ENCODE measurements at regions not wholly inside any gene's neighbourhood (a gene's known extent, or its start where the extent isn't known, plus 50 kb on each side); places are given as distances from the start of the nearest gene placed in this dataset.
"Not testable (repeated sequence)": the region's sequence is repeated elsewhere in the genome, so short reads cannot be mapped to it uniquely, and the experiment has no call there.

- DNase-seq (ENCODE audit: low read depth in 2 of 2), result no peak
These were observed 163.2 kb upstream of the JARID2 start for GRCh38 chr6:15082708-15083107.

GRCh38 chr6:15086348-15087158 lies 159.3 kb upstream of the JARID2 start:
- no peak for DNase-seq (ENCODE audit: low read depth in 2 of 2)

DNA sequence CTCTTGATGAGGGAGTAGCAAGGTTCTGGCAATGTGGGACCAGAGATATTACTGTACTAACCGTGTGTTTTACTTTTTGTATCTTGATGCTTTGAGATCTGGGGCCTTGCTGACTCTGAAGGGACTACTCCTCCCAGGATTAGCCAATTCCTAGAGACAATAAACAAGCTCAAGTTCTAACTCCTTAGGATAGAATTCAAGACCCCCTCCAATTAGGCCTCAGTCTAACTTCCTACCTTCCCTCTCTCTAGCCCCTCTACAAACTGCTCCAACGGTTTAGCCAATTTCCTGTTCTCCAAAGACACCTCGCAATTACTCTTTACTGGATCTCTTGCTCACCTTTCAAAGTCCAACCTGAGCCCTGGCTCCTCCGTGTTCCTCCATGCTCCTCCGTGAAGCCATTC lies 158.7 kb upstream of the JARID2 start:
- DNase-seq (ENCODE audit: low read depth in 2 of 2), result no peak

GRCh38 chr6:15088904-15089568 lies 156.8 kb upstream of the JARID2 start:
- no peak for DNase-seq (ENCODE audit: low read depth in 2 of 2)

DNA sequence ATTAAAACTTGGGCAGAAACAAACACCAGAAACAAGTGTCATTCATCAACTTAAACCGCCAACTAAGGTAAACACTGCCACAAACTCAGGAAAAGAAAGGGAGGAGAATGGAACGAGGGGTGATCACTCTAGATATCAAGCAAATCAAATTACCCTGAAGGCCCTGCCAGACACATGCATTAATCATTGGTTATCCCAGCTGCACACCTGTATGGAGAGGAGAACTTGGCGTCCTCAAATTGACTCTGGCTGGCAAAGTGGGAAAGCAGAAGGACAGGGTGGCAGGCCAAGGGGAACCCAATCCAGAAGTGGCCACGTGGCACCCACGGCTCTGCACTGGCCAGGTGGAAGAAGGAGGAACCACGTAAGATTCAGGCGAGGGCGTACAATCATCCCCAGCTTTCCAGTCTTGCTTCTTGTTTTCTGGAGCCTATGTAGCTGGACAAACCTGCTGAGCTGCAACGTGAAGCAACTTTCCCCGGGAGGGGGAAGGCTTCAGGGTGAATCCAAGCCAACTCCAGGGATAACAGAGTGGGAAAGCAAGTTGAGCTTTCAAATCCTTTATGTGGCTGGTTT lies 156.2 kb upstream of the JARID2 start:
- DNase-seq (ENCODE audit: low read depth in 2 of 2), result no peak

- DNase-seq (ENCODE audit: low read depth in 2 of 2), result no peak
These were observed 155.7 kb upstream of the JARID2 start for GRCh38 chr6:15090145-15090579.

DNA sequence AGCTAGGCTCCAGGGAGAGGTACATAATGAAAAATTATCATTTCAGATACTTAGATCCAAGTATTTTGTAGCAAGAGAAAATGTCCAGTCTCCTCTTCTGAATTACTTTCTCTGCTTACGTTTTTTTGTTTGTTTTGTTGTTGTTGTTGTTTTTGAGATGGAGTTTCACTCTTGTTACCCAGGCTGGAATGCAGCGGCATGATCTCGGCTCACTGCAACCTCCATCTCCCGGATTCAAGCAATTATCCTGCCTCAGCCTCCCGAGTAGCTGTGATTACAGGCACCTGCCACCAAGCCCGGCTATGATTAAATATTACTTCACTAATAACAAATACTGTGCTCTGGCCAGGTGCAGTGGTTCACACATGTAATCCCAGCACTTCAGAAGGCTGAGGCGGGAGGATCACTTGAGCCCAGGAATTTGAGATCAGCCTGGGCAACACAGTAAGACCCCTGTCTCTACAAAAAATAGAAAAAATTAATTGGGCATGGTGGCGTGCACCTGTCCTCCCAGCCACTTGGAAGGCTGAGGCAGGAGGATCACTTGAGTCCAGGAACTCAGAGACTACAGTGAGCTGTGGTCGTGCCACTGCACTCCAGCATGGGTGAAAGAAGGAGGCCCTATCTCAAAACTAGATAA lies 155.0 kb upstream of the JARID2 start:
- no peak for DNase-seq (ENCODE audit: low read depth in 2 of 2)

- no peak for DNase-seq (ENCODE audit: low read depth in 2 of 2)
These were observed 148.7 kb upstream of the JARID2 start for GRCh38 chr6:15096894-15097837.

- no peak for DNase-seq (ENCODE audit: low read depth in 2 of 2)
These were observed 144.7 kb upstream of the JARID2 start for GRCh38 chr6:15101130-15101529.

- no peak for DNase-seq (ENCODE audit: low read depth in 2 of 2)
These were observed 143.6 kb upstream of the JARID2 start for GRCh38 chr6:15102241-15102640.

DNA sequence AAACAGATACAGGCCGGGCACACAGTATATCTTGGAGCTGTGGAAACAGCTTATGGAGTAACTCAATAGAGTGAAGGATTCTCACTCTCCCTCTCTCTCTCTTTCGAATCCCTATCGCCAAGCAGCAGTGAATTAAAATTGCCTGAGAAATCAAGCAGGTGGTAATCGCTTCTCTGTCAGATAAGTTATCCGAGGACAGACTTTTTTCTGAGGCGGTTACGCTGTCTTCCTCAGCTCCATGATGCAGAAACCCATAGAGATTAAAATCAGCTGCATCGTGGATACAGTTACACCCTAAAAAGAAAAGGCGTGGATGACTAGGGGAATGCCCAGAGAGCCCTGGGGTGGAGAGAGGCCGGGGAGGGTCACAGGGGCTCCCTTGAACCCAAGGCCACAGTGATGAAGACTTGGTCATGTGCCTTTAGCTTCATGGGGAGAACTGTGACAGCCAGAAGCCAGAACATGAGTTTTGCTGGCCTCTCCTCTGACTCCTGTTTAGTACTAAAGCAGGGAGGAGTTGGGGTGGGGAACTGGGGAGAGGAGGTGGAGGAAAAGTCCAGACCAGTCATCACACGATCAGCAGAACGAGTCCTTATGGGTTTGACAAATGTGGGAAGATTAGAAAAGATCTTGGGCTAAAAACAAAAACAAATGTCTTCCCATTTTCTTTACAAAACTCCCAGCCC lies 138.8 kb upstream of the JARID2 start:
- no peak for DNase-seq (ENCODE audit: low read depth in 2 of 2)

GRCh38 chr6:15107644-15108382 lies 138.1 kb upstream of the JARID2 start:
- no peak for DNase-seq (ENCODE audit: low read depth in 2 of 2)

DNA sequence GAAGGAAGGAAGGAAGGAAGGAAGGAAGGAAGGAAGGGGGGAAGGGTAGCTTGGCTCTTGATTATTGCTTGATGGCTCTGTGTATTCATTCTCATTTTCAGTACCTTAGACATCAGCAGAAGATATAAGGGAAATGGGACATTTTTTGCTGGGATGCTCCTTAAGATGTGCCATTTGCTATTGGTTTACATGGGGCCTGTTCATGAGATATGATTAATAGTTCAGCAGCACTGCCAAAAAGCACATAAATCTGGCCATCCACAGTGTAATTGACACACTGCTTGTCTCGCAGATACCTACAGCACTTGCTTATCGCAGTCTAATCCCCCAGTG lies 137.5 kb upstream of the JARID2 start:
- no peak for DNase-seq (ENCODE audit: low read depth in 2 of 2)

DNA sequence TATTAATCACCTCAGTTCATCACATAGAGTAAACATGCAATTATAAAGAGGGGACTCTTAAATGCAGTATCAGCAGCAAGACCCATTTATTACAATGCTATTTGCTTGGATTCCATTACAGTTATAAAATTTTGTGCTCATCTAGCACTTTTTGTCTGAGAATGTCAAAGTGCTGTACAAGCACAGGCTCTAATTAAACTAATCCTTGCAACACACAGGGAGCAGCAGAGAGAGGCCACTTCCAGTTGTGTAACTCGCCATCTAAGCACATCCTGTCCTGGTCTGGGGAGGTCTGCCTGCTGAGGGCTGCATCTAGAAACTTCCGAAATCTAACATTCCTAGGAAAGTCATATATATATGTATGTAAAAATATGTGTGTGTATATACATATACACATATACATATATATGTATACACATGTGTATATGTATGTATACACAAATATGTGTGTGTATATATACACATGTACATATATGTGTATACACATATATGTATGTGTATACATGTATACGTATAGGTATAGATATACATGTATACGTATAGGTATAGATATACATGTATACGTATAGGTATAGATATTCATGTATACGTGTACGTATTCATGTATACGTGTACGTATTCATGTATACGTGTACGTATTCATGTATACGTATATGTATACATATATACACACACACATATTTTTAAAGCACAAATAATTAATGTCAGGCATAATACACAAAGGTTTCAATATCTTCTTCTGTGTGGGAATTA lies 136.4 kb upstream of the JARID2 start:
- no peak for DNase-seq (ENCODE audit: low read depth in 2 of 2)

DNA sequence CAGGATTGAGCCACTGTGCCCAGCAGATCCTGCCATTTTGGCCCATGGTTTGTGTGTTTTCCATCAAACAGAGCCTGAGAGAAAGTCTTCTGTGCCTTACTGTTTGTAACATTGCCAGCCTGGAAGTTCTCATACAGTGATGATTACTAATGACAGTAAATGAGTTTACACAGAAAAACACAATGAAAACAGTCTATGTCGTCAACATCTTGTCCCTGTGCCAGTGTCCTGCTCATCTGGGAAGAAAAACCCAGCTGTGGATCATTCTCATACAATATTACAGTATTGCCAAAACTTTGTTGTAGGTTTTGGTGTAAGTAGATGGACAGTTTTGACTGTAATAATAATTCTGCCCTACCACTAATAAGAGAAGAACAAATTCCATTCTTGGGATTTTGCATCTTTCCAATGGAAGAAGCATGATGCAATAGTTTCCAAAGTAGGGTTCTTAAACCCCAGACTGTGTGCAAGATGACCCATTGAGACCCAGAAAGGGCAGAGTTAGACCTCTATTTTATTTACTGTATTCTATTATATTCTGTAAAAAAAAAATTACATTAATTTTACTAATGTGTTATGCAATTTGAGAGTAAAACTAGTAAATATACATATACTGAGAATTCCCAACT lies 135.0 kb upstream of the JARID2 start:
- DNase-seq (ENCODE audit: low read depth in 2 of 2), result no peak

DNA sequence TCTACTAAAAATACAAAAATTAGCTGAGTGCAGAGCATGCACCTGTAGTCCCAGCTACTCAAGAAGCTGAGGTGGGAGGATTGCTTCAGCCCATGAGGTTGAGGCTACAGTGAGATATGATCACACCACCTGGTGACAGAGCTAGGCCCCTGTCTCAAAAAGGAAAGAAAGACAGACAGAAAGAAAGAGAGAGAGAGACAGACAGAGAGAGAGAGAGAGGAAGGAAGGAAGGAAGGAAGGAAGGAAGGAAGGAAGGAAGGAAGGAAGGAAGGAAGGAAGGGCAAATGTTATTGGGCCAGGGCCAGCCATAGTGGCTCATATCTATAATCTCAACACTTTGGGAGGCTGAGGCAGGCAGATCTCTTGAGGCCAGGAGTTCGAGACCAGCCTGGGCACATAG lies 134.3 kb upstream of the JARID2 start:
- DNase-seq (ENCODE audit: low read depth in 2 of 2), result not testable (repeated sequence)

GRCh38 chr6:15113587-15113986 lies 132.3 kb upstream of the JARID2 start:
- no peak for DNase-seq (ENCODE audit: low read depth in 2 of 2)

GRCh38 chr6:15114061-15114460 lies 131.8 kb upstream of the JARID2 start:
- no peak for DNase-seq (ENCODE audit: low read depth in 2 of 2)

DNA sequence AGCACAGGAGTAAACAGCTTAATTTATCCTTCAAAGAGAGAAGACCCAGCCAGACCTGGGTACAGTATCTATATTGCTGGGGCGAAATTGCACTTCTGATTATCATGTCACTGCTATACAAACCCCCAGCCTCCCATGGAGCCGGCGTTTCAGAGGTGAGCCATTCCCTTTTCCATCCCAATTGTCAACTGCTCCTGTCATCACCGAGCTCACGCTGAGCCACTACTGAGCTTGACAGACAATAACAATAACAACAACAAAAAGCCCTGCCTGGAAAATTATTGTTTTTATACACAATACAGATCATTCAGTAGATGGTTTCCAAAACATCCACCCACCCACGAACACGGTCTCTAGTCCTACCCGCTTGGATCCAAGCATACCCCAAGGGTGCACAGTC lies 129.0 kb upstream of the JARID2 start:
- no peak for DNase-seq (ENCODE audit: low read depth in 2 of 2)
